HUES64 (cell line): ENCODE measurements at regions not wholly inside any gene's neighbourhood (a gene's known extent, or its start where the extent isn't known, plus 50 kb on each side); places are given as distances from the start of the nearest gene placed in this dataset.
"Not testable (repeated sequence)": the region's sequence is repeated elsewhere in the genome, so short reads cannot be mapped to it uniquely, and the experiment has no call there.

Source experiments
- H3K27ac ChIP-seq: 2 replicates; pipeline ENCODE4 v1.7.0; 2013; ENCODE audit warnings: low read depth, low read length, inconsistent platforms
- H3K27me3 ChIP-seq: 2 replicates; pipeline ENCODE4 v1.6.1; 2013; ENCODE audit warnings: mild to moderate bottlenecking, low read length; ENCODE audit not compliant: insufficient read depth
- H3K36me3 ChIP-seq: 2 replicates; pipeline ENCODE4 v1.6.1; 2013; ENCODE audit warnings: mild to moderate bottlenecking, low read length; ENCODE audit not compliant: insufficient read depth
- H3K4me1 ChIP-seq: 2 replicates; pipeline ENCODE4 v1.6.1; 2013; ENCODE audit warnings: mild to moderate bottlenecking, low read length, moderate library complexity; ENCODE audit not compliant: insufficient read depth
- H3K4me3 ChIP-seq: 2 replicates; pipeline ENCODE4 v1.5.1; 2013; ENCODE audit warnings: mild to moderate bottlenecking, low read length, moderate library complexity
- H3K9ac ChIP-seq: 2 replicates; pipeline ENCODE4 v1.6.1; 2013; ENCODE audit warnings: mild to moderate bottlenecking, low read depth, low read length
- H3K9me3 ChIP-seq: 2 replicates; pipeline ENCODE4 v1.6.1; 2013; ENCODE audit warnings: low read depth, low read length; ENCODE audit not compliant: insufficient read depth
- WGBS: fragments of 150-250, 120-280 bp; methylation state at CpG from one replicate; pipeline ENCODE4 v1.1.7; 2013; ENCODE audit warnings: missing lambda C conversion rate; 5-methylcytosine and 5-hydroxymethylcytosine counted together

DNA sequence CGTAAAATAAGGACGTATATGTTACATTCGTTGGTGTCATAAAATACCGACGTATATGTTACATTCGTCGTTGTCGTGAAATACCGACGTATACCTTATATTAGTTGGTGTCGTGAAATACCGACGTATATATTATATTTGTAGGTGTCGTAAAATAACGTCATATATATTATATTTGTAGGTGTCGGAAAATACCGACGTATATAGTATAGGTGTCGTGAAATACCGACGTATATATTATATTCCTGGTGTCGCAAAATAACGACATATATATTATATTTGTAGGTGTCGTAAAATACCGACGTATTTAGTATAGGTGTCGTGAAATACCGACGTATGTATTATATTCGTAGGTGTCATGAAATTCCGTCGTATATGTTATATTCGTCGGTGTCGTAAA is 459.5 kb downstream of the CPXCR1 start:
- not testable (repeated sequence) for H3K4me1 ChIP-seq, H3K9ac ChIP-seq, H3K27me3 ChIP-seq, H3K4me3 ChIP-seq, H3K27ac ChIP-seq, H3K36me3 ChIP-seq
- WGBS: 93% methylated on average over 35 of the region's 35 CpGs
- H3K9me3 ChIP-seq: peaks cover 58% of the 10 kb centered on the region

- 80% methylated on average over 1 of the region's 1 CpG for WGBS
- H3K27me3 ChIP-seq, H3K4me3 ChIP-seq, H3K9me3 ChIP-seq, H3K9ac ChIP-seq, H3K4me1 ChIP-seq, H3K27ac ChIP-seq, H3K36me3 ChIP-seq: not testable (repeated sequence)
These were observed 467.9 kb downstream of the CPXCR1 start for GRCh38 chrX:89214773-89215446.

DNA sequence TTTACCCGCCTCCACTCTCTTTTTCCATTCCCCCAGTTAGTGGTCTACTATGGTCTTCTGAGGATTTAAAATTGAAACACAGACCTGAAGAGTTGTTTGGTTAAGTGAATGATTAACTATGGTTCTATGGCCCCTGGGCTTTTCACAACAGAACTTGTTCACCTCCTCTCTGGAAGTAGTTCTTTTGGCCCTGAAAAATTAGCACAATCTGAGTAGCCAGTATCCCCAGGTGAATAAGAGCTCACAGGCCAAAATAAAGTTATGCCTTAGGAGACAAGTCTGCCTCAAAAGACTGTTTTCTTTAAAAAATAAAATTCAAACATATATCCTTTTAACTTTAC is 468.4 kb downstream of the CPXCR1 start:
- WGBS: no CpG with 5 or more reads among the region's 1 CpG
- H3K9me3 ChIP-seq: not testable (repeated sequence)

More for the DNA sequence above, 468.4 kb downstream of the CPXCR1 start:
- H3K9ac ChIP-seq, H3K27ac ChIP-seq, H3K27me3 ChIP-seq, H3K4me1 ChIP-seq, H3K4me3 ChIP-seq, H3K36me3 ChIP-seq: not testable (repeated sequence)
